HG02885 (cell line): ENCODE measurements at regions not wholly inside any gene's neighbourhood (a gene's known extent, or its start where the extent isn't known, plus 50 kb on each side); places are given as distances from the start of the nearest gene placed in this dataset.
"Not testable (repeated sequence)": the region's sequence is repeated elsewhere in the genome, so short reads cannot be mapped to it uniquely, and the experiment has no call there.

Experiments used
- ATAC-seq: cut with Tn5 transposase; IDR thresholded peaks from one replicate; pipeline ENCODE4 v1.9.1; 2021; ENCODE audit warnings: mild to moderate bottlenecking; ENCODE audit not compliant: unreplicated experiment, poor library complexity

DNA sequence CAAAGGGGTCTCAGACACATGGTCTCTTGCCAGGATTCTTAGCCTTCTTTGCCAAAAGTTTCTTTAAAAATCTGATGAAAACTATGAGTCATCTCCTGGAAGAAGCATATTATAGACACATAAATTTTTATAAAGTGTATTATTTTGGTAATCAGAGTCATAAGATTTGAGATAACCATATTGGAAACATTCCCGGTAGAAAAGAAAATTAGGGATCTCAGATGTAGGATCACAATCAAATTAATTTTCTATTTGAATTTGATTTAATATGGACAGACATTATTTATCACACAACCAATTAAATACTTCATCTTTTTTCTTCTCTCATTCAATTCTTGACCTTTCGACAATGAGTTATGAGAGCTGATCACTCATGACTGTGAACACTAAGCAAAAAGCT, 347.7 kb upstream of the CDH8 start:
- no peak for ATAC-seq

DNA sequence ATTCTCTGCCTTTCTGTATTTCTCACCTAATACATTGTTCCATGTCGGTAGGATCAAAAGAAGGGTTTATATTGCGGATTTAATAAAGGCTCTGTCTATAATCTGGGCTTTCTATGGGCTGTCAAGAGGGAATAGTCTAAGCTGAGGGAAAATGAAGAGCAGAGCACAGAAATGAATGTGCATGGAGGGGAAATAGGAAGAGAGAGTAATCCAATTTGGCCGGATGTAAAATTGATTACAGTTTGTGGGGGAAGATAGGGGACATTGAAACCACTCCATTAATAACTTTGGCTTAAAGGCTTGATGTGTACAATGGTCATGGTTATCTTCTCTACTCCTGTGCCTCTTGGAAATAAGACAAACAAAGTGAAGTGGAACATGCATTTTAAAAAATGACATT, 334.2 kb upstream of the CDH8 start:
- ATAC-seq = no peak

DNA sequence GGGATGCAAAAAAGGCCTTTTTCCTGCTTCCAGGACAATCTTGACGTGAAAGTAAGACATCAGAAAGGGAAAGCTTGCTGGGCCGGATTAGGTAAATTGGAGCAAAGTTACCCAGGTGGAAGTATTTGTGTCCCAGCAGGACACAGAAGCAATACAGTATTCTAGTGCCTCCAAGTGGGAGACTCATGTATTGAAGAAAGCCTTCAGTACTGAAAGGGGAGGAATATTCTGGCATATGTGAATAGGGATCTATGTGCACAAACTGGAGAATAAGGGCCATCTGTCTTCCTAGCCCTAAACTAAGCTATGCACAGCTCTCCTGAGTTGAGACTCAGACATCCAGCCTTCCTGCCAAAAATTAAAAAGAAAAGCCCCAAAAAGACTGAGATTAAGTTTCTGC, 327.3 kb upstream of the CDH8 start:
- no peak for ATAC-seq

- no peak for ATAC-seq
Observed at GRCh38 chr16:62353355-62353754, 317.1 kb upstream of the CDH8 start.

DNA sequence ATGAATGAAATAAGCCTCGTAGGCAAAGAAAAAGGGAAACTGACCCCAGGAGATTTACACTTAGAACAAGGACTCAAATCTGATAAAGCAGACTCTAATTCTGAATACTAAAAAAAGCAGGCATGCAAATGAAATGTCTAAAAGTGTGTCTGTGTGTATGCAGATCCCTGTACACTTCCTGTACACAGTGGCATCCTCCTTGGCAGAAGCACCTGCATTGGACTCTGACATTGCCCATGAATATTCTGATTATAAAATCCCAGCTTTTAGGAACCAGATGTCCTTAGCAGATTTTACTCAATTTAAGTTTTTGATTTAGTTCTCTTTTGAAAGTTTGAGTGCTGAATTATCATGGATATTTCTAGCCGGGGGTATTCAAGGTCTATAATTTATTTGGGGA, 306.0 kb upstream of the CDH8 start:
- ATAC-seq = no peak

- ATAC-seq = no peak
Observed at GRCh38 chr16:62335356-62335755, 299.1 kb upstream of the CDH8 start.

GRCh38 chr16:62321606-62322005, 285.4 kb upstream of the CDH8 start:
- no peak for ATAC-seq

- no peak for ATAC-seq
Observed at GRCh38 chr16:62298600-62298999, 262.4 kb upstream of the CDH8 start.

DNA sequence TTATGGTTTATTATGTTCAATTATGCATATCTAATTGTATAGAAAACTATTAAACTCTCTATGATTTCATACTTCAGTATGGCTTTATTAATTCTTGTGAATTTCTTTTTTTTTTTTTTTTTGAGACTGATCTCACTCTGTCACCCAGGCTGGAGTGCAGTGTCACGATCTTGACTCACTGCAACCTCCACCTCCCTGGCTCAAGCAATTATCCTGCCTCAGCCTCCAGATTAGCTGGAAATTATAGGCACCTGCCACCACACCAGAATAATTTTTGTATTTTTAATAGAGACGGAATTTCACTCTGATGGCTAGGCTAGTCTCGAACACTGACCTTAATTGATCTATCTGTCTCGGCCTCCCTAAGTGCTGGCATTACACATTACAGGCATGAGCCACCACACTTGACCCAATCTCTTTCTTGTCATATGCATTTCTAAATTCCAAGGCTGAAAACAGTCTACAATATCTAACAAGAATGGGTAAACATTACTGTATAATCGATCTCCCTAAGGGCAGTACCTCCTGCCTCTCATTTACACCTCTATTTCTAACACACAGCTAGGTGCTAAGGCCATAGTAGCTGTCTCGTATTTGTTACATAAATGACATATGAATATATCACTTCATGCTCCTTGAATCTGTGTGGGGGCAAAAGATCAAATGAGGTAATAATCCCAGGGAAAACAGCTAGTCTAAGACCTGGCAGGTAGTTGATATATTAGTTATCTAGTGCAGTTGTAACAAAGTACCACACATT, 258.2 kb upstream of the CDH8 start:
- ATAC-seq = no peak

- ATAC-seq = no peak
Observed at GRCh38 chr16:62288990-62289629, 252.9 kb upstream of the CDH8 start.

- no peak for ATAC-seq
Observed at GRCh38 chr16:62280506-62280905, 244.3 kb upstream of the CDH8 start.

- ATAC-seq = no peak
Observed at GRCh38 chr16:62277942-62278341, 241.7 kb upstream of the CDH8 start.

DNA sequence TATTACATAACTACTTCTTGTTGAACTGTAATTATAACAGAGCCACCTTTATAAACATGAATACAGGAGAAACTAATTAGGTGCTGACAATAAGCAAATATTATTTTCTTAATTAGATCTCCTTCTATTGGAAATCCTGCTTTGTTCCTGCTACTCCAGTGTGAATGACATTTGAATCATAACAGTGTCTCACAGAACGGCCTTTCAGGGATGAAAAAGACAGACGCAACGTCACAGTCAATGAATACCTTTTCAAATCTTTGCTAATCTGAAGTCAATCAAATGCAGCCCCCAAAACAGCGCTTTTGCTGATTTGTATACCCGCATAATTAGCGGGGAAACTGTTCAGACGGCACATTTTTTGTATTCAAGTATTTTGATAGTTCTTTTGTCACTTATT, 240.4 kb upstream of the CDH8 start:
- no peak for ATAC-seq

GRCh38 chr16:62272035-62272434, 235.8 kb upstream of the CDH8 start:
- ATAC-seq = no peak

DNA sequence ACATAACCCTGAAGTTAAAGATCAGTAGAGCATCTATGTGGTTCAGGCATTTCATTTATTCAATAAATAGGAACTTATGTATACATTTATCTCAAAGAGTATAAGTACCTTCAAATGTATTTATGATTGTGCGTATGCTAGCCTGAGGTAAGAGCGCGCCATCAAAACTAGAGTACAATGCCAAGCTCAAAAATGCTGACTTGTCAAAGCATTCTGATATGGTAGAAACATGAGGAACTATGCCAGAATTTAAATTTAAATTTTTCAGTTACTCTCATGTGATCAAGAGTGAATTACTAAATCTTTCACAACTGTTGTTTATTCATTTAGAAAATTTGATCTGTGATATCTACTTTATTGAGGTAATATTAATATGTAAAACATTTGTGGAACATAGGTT, 225.5 kb upstream of the CDH8 start:
- no peak for ATAC-seq

DNA sequence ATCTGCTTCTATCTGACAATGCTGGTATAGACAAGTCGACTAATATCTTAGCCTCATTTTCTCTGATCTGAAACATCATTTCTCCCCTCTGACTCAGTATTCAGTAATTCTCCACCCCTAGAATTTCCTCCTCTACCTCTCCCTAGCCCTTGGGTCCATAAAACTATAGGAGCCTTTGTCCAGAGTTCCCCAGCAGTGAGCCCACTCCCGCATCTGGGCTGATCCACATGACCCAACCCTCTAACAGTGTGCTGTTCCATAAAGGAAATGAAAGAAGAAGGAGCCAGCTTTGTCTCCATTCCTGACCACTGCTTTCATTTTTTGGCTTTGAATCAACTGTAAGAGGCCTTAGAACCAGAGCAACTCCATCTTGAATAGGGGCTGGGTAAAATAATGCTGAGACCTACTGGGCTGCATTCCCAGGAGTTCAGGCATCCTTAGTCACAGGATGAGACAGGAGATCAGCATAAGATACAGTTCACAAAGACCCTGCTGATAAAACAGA, 222.7 kb upstream of the CDH8 start:
- ATAC-seq = not testable (repeated sequence)

GRCh38 chr16:62256406-62256805, 220.2 kb upstream of the CDH8 start:
- ATAC-seq = no peak

DNA sequence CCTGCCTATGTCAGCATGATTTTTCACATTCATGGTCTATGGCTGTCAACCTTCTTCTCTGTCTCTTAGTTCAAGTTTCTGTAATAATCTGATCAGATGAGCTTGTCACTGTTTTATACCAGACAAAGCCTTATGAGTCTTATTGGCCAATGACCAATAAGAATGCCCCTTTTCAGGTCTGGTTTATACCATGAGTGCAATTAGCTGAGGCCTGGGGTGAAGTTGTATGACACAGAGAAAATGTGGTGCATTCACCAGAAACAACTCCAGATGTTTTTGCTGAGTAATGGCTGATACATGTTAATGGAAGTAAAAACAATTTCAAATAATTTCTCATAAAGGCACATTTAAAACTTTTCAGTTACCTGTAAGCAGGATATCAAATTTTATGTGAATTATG, 218.6 kb upstream of the CDH8 start:
- no peak for ATAC-seq

GRCh38 chr16:62254372-62254771, 218.1 kb upstream of the CDH8 start:
- no peak for ATAC-seq

- ATAC-seq = no peak
Observed at GRCh38 chr16:62253966-62254365, 217.7 kb upstream of the CDH8 start.

DNA sequence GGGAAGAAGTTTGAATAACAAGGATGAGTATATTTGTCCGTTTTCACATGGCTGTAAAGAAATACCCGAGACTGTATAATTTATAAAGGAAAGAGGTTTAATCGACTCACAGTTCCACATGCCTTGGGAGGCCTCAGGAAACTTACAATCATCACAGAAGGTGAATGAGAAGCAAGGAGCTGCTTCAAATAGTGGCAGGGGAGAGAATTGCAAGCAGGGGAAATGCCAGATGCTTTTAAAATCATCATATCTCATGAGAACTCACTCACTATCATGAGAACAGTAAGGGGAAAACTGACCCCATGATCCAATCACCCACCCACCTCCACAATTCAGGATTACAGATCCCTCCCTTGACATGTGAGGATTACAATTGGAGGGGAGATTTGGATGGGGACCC, 212.8 kb upstream of the CDH8 start:
- no peak for ATAC-seq

GRCh38 chr16:62240722-62241121, 204.5 kb upstream of the CDH8 start:
- ATAC-seq = no peak
